ENCODE measurements at regions not wholly inside any gene's neighbourhood (a gene's known extent, or its start where the extent isn't known, plus 50 kb on each side); places are given as distances from the start of the nearest gene placed in this dataset.

DNA sequence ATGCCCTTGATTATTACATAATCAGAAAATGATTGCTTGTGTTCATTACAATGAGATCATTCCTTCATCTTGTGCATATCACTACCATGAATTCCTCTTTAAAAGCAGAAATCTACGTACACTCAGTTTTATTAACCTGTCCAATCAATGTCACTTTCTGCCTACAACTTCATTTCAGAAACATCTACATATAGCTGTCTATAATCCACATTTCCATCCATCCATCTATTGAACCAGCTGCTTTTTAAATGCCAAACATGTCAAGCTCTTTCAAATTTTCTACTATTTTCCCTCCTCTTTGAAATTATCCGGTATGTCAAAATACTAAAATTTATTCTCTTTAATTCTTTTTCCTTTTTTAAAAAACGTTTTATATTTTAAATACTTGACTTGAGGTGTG is 462.0 kb downstream of the GABRG1 start:
- TF ChIP-seq POLR2A (IDR thresholded peaks at IDR 0.05; ENCODE audit: low read length) (no peak), GATA1 (IDR thresholded peaks at IDR 0.05; ENCODE audit: low read depth, low read length) (no peak)
